HG03558 (cell line): ENCODE measurements at regions not wholly inside any gene's neighbourhood (a gene's known extent, or its start where the extent isn't known, plus 50 kb on each side); places are given as distances from the start of the nearest gene placed in this dataset.
"Not testable (repeated sequence)": the region's sequence is repeated elsewhere in the genome, so short reads cannot be mapped to it uniquely, and the experiment has no call there.

Experiments used
- ATAC-seq: cut with Tn5 transposase; IDR thresholded peaks from one replicate; pipeline ENCODE4 v1.9.1; 2021; ENCODE audit warnings: moderate number of reproducible peaks; ENCODE audit not compliant: unreplicated experiment; ENCODE audit errors: extremely low read depth

DNA sequence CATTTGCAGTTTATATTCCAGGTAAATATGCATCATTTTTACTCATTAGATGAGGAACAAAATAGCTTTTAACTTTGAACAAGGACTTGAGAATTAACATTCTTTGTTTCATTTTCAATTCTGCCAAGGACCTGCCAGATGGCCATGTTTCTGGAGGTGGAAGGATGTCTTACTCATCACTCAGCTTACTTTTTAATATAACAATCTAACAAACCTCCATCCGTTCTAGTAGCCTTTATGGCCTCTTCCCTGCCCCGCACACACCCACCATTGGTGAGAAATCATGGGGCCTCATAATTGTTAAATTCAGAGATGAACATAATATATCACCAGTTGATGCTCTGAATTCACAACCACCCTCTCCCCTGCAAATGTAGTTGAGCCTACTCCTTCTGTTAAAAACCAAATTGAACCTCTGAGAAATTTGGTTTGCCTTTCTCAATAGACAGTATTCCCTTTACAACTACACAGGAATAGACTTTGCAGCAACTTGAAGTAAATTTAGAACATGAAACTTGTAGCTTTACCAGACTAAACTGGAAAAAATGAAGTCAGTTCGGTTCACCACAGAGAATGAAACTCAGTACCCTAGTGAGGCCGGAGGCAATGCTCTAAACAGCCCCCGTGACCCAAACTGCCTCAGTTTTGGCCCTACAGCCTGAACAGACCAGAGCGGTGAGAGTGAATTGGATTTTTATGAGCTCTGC is 50.1 kb upstream of the ACSL4 start:
- ATAC-seq: peak; percentile 71

DNA sequence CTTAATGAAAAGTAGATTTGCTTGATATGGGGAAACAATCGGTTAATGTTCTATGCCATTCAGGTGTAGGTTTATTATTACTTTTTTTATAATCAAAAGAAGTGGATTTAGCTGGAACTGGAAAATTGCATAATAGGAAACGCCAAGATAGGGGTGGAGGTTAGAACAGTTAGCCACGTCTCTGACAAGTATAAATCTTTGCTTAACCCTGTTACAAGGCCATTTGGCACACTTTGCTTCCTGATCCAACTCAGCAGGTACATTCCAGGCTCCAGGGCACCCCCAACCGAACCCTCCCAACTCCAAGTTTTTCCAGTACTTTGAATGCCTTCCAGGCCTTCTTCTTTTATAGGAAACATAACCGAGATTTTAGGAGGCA is 50.6 kb upstream of the ACSL4 start:
- no peak for ATAC-seq

DNA sequence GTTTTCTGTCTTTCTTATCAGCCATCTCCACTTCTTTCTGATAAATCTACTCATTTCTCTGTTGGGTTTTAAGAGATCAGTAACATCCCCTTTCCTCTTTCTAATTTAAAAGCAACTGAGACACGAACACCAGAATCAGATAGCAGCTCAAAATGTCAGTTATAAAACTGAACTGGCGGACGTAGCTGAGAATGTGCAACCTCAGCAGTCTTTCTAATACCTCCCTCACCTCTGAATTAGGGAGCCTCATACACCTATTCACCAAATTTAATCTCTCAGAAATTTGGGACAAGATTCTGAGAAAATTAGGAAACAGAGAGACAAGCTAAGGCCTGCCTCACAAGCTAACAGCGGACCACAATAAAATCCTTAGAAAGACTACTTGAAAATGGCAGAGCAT is 52.0 kb upstream of the ACSL4 start:
- no peak for ATAC-seq

DNA sequence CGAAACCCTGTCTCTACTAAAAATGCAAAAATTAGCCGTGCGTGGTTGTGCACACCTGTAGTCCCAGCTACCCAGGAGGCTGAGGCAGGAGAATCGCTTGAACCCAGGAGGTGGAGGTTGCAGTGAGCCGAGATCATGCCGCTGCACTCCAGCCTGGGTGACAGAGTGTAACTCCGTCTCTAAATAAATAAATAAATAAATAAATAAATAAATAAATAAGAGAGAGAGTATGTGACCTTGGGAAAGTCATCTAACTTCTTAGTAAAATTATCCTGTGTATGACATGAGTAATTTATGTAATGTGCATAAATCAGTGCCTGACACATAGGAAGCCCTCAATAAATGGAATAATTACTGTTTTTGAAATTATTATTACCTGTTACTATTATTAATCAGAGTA is 57.5 kb upstream of the ACSL4 start:
- ATAC-seq: not testable (repeated sequence)

DNA sequence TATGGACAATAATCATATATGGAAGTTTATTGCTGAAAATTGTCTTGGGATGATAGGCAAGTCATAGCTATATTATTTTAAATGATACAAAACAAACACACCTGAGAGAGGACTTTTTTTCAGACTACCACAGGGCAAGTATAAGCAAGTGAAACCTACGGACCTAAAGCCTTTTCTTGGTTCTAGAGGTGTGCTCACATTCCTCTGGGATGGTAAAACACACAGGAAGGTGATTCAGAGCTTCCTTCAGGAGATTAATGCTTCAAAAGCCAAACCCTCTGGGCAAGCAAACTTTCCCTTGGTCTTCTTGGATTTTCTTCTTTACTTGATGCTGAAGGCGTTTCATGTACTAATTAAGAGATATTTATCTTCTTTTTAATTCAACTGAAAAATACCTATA is 60.1 kb upstream of the ACSL4 start:
- ATAC-seq: no peak

DNA sequence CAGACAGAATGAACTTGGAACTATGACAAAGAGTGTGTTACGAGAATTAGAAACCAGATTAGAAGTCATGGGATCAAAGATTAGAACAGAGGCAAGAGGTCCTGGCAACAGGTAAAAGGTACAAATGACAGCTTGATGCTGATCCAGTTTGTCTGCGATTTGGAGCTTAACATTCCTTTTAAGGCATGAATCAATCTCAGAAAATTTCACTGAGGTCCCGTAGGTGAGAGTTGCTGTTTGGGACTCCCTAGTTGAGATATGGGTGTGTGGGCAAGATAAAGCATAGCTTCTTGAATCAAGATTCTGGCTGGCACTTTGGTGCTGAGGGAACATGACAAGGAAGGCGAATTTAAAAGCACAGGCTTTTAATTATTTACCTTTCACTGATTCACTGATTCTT is 62.6 kb upstream of the ACSL4 start:
- no peak for ATAC-seq

DNA sequence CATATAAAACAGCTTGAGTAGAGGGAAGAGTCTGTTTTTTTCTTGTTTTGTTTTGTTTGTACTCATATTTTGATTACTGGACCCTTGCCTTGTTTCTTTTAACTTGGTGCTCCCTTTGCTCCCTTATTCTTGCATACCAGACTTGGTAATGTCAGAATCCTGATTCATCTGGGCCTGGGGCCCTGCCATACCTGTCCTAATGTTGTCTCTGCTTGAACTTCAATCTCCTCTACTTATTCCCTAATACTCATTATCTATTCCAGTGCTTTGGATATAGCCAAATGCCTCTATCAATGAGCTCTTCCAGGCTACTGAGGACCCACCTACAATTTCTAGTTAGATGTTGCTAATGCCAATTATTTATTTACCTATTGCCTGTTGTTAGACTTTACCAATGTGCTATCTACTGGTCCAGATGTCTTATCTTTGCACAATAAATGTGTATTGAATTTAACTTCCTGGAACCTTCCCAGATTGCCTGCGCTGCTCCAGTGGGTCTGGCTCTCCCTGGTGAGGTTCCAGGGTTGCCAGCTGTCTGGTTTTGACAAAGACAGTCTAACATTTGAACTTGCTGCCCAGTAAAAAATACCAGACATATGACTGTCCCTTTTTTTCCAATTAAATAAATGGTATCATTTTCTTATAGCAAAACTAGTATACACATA is 64.4 kb upstream of the ACSL4 start:
- ATAC-seq: no peak

DNA sequence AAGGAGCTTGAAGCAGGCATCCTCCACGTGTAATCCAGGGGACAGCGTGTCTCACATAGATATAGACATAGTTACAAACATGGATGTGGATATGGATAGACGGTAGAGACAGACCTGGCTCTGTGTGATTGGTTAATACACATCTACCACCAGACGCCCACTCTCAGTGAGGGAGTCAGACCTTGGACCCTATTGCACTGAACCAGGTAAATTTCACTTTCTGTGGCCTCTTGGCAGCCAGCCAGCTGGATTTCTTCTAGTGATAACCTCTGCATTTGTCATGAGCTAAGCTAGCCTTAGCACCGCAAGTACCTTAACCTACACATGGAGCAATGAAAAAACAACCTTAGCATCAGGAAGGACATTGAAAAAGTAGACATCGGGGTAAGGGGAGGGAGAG is 79.2 kb upstream of the ACSL4 start:
- no peak for ATAC-seq

DNA sequence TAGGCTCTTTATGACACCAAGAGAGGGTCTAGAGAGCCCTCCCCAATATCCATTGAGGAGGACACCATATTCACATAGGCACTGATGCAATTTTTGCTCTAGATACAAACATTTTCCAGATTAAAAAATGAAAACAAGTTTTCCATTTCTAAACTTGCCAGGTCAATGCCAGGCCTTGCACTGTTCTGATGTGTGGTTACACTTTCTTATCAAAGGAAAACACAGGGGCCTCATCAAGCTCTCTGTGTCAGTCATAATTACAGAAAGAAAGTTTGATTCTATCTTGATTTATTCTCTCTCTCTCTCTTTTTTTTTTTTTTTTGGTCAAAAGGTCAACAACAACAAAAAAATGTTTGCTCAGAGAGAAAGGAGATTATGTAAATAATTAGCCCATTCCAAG is 80.2 kb upstream of the ACSL4 start:
- no peak for ATAC-seq

DNA sequence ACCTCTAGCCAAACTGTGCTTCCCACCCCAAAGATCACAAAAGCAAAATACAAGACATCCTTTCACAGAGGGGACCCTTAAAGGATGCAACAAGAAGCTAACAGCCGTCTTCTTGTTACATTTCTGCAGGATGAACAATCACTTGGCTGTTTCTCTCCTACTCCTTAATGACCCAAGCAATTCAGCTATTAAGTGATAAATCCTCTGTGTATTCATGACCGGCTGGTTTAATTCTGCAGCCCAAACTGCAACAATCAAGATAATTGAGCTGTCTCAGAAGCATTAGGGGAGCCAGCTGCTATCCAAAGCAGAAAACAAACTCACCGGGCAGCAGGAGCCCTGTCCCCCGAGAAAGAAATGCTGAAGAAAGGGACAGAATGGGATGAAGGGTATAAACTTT is 85.9 kb upstream of the ACSL4 start:
- no peak for ATAC-seq

DNA sequence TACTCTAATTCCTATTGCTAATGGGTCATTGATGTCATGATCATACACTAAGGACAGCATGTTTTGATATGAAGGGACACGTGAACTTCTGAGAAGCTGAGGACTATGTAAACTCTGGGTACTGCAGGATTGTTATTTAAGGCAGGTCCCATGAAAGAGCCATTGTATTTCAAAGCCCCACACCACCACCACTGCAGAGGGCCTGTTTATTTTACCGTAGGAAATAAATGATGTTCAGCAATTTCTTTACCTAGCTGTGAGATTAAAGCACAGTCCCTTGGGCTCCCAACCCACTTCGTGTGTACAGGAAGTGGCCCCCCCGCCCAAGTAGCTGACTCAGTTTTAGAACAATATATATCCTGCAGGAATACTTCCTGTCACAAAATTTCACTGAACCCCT is 89.8 kb upstream of the ACSL4 start:
- no peak for ATAC-seq

DNA sequence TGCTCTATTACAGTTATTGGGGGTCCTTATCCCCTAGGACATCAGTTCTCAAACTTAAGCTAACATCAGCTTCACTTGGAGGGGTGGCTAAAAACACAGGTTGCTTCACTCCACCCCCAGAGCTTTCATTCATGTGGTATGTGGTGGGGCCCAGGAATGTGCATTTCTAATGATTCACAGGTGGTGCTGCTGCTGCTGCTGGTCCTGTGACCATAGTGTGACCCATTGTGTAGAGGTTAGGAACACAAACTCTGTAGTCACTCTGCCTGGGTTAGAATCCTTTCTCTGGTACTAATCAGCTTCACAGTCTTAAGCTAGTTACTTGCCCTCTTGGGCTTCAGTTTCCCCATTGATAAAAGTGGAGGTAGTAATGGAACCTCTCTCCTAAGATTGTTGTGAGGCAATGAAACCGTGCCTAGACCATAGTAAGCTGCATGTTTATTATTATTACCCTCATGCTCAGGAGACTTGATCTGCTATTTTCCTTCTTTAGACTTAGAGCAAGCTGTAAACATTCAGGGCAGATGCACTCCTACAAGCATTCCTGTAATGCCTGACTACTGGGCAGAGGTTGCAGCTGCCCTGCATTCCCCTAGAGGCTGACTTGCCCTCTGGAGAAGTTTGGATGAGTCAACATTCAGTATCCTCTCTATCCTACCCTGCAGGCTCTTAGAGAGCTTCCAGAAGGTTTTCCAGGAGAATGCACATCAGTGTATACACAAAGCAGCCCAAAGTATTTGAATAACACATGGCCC is 94.1 kb upstream of the ACSL4 start:
- ATAC-seq: no peak

DNA sequence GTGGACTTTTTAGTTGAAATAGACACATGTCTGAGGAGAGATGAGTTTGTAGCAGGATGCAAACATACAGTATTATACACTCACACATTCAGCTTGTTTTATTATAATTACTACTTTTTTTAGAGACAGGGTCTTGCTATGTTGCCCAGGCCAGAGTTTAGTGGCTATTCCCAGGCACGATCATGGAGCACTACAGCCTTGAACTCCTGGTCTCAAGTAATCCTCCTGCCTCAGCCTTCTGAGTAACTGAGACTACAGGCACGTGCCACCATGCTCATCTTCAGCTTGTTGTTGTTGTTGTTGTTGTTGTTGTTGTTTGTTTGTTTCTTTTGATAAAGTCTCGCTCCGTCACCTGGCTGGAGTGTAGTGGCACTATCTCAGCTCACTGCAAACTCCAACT is 94.7 kb upstream of the ACSL4 start:
- no peak for ATAC-seq

DNA sequence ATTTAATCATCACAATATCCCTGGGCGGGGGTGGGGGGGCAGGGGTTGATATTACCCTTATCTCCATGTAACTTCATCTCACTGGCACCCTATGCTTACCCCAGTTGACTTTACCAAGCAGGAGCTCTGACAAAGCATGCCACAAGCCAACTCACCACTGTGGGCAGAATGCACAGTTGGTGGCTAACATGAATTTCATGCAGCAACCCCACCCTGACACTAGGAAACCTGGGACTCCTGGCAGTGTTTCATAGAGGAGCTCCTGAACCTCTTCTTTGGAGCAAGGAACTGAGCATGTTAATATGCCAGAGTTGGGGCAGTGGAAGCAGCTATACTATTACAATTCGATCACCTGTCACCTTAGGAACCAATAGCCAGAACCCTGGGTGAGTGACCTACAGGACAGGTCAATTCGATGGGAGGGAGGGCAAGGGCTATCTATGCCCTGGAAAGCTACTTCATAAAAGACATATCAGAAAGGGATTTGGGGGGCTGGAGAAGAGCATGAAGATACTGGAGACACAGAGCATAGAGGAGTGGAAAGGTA is 97.2 kb upstream of the ACSL4 start:
- no peak for ATAC-seq

DNA sequence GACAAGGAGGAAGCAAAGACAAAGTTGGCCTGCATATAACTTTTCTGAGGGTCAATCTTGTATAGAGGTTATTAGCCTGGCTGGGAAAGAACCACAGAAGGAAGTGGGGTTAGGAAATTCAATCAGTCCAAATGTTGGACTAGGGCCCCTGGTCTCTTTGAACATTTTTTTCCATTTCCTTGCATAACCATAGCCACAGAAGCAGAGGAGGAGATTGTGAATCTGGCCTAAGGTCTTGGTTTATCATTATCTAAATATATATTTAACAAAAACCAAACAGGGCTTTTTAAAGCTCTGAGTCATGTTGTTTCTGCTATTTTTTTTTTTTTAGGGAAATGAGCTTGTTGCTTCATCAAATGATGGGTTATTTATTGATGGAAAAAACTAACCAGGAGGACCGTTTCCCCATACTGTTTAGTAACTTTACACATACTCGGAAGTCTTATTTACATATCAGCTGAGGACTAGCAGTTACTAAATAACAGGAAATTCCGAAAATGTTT is 97.7 kb upstream of the ACSL4 start:
- ATAC-seq: peak; percentile 60

DNA sequence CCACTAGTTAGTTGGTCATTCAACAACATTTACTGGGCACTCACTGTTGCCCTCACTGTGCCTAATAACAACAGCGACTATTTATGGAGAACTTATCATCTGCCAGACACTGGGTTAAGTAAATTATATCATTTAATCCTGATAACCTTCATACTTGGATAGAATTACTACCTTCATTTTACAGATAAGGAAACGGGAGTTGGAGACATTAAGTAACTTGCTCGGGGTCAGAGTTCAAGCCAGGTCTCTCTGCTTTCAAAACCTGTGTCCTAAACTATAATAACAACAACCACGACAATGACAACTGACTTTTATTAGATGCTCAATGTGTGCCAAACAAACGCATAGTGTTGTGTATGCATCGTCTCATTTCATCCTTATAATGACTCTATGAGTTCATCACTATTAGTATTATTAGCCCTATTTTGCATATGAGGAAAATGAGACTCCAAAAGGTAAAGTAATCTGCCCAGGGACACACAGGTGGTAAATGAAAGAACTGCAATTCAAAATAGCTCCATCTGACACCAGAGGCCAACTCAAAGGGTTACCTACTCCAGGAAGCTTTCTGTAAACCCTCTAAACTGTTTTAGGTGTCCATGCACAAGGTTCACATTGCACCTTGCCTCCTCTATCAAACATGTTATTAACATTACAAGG is 98.4 kb upstream of the ACSL4 start:
- no peak for ATAC-seq

DNA sequence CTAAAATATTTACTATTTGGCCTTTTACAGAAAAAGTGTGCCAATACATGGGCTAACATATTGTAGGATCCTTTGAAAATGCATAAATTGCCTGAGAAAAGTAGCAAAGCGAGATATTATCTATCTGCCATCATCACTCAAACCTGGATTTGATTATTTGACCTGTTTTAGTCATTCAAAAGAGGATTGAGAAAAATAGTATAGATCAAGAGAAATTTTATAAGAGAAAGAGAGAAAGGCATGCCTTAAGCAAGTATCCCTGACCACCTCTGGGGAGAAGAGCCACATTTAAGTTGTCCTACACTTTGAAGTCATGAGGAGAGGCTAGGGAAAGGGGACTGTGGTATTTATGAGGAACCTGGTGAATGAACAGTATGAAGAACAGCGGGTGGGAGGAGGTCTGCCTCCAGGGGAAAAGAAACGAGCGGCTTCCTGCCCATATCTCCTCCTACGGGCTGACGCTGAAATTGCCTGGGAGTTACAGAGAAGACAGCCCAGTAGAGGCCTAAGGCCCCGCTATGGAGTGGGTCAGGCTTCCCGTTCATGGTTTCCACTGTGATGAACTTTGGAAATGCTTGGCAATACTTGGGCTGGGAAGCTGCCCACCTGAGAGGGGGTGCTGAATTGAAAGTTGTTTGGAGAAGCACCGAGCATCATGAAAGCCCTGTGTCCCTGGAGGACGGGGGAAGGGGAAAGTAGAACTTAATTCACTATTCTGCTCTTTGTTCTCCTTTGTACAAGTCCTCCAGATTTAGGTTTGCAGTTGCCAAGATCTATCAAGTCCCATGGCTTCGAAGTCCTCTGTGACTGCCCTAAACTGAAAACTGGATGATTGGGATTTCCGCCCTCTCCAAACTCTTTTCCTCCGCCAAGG is 106.9 kb upstream of the ACSL4 start:
- no peak for ATAC-seq

DNA sequence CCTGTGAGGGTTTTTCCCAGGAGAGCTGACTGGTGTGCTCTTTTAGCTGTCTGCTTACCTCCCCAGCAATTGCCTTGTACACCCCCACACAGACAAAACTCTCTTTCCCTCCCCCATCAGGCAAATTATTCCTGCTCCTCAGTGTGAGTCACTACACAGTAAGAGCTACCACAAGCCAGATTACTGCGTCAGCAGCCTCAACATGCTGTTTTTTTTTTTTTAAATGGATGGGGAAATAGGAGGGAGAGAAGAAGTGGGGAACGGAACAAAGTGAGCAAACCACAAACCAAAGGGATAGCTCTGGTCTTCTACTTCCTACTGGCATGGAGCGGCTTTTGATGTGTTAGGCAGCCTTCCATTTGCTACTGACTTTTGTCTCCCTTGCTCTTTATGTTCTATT is 107.5 kb upstream of the ACSL4 start:
- no peak for ATAC-seq

DNA sequence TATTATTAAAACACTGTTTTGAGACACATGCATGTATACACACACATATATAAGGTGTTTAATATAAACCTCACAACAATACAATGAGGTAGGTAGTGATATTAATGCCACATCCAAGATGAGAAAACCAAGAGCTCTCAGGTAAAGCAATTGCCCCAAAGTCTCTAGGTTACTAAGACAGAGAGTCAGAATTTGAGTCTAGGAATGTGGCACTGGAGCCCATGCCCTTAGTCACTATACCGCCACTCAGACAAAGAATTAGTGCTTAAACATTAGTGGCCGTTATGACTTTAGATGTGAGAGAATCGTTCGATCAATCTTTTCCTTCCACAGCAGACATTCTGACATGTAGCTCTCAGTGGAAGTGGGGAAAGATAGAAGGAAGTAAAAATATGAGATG is 108.2 kb upstream of the ACSL4 start:
- no peak for ATAC-seq
